ENCODE measurements at regions not wholly inside any gene's neighbourhood (a gene's known extent, or its start where the extent isn't known, plus 50 kb on each side); places are given as distances from the start of the nearest gene placed in this dataset.

- no peak for DNase-seq (ENCODE audit: low spot score)
- Mint-ChIP-seq H3K36me3 (ENCODE audit: low read depth, unreplicated experiment) (no peaks in the 10 kb centered on the region), H3K27ac (ENCODE audit: unreplicated experiment) (no peak overlapping the region), H3K4me3 (ENCODE audit: unreplicated experiment) (no peak overlapping the region), H3K27me3 (ENCODE audit: unreplicated experiment) (no peaks in the 10 kb centered on the region), H3K4me1 (ENCODE audit: unreplicated experiment) (no peaks in the 10 kb centered on the region), H3K9me3 (ENCODE audit: unreplicated experiment) (no peaks in the 10 kb centered on the region)
- TF ChIP-seq, protein P1, sequence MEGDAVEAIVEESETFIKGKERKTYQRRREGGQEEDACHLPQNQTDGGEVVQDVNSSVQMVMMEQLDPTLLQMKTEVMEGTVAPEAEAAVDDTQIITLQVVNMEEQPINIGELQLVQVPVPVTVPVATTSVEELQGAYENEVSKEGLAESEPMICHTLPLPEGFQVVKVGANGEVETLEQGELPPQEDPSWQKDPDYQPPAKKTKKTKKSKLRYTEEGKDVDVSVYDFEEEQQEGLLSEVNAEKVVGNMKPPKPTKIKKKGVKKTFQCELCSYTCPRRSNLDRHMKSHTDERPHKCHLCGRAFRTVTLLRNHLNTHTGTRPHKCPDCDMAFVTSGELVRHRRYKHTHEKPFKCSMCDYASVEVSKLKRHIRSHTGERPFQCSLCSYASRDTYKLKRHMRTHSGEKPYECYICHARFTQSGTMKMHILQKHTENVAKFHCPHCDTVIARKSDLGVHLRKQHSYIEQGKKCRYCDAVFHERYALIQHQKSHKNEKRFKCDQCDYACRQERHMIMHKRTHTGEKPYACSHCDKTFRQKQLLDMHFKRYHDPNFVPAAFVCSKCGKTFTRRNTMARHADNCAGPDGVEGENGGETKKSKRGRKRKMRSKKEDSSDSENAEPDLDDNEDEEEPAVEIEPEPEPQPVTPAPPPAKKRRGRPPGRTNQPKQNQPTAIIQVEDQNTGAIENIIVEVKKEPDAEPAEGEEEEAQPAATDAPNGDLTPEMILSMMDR (IDR thresholded peaks at IDR 0.05; ENCODE audit: unreplicated experiment), result no peak
These were observed 744.7 kb downstream of the KCNA4 start for GRCh38 chr11:29272019-29272654.

GRCh38 chr11:29271616-29272015, 745.2 kb downstream of the KCNA4 start:
- H3K36me3 Mint-ChIP-seq (ENCODE audit: low read depth, unreplicated experiment), result no peaks in the 10 kb centered on the region
- no peak for DNase-seq (ENCODE audit: low spot score)
- TF ChIP-seq, protein P1 (IDR thresholded peaks at IDR 0.05; ENCODE audit: unreplicated experiment), result no peak
- no peaks in the 10 kb centered on the region for H3K27me3 Mint-ChIP-seq (ENCODE audit: unreplicated experiment)
- H3K27ac Mint-ChIP-seq (ENCODE audit: unreplicated experiment), result no peak overlapping the region
- H3K4me3 Mint-ChIP-seq (ENCODE audit: unreplicated experiment), result no peak overlapping the region
- H3K4me1 Mint-ChIP-seq (ENCODE audit: unreplicated experiment), result no peaks in the 10 kb centered on the region
- H3K9me3 Mint-ChIP-seq (ENCODE audit: unreplicated experiment), result no peaks in the 10 kb centered on the region

DNA sequence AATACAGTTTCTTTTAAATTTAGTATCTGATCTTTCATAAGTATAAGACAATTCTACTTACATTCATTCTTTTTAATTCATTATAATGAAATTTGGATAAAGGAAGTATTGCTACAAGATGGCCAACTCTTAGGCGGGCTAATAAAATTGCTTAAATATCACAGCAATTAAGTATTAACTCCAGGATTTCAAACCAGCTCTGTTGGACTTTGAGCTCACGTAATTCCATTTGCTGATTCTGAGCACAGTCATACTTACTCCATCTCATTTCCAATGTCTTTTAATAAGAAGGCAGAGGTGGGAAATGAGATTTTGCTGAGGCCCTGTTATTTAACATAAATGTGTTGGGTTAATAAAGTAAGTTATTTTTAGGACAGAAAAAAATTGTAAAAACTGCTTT, 748.1 kb downstream of the KCNA4 start:
- TF ChIP-seq, protein P1 (IDR thresholded peaks at IDR 0.05; ENCODE audit: unreplicated experiment), result no peak
- Mint-ChIP-seq H3K27ac (ENCODE audit: unreplicated experiment) (no peak overlapping the region), H3K27me3 (ENCODE audit: unreplicated experiment) (no peaks in the 10 kb centered on the region), H3K4me3 (ENCODE audit: unreplicated experiment) (no peak overlapping the region), H3K4me1 (ENCODE audit: unreplicated experiment) (no peaks in the 10 kb centered on the region), H3K9me3 (ENCODE audit: unreplicated experiment) (no peaks in the 10 kb centered on the region), H3K36me3 (ENCODE audit: low read depth, unreplicated experiment) (no peaks in the 10 kb centered on the region)
- DNase-seq (ENCODE audit: low spot score), result no peak

DNA sequence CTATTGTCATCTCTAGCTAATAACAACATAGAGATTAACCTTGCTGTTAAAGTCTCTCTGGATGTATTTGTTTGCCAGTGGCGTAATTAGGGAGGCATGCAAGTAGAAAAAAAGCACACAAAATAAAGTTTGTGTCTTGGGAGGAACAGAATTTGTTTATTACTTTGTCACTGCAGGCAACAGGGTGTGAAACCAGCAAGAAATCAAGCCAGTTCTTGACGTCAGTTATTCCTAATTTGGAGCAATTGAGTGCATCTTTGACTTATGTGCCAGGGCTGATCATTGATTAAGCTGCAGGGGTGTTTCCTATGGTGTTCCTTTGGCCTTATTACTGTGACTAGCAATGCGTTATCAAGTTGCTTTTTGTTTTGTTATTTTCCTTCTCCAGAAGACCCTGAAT, 751.0 kb downstream of the KCNA4 start:
- Mint-ChIP-seq H3K9me3 (ENCODE audit: unreplicated experiment) (no peaks in the 10 kb centered on the region), H3K36me3 (ENCODE audit: low read depth, unreplicated experiment) (no peaks in the 10 kb centered on the region), H3K27me3 (ENCODE audit: unreplicated experiment) (no peaks in the 10 kb centered on the region), H3K4me3 (ENCODE audit: unreplicated experiment) (no peak overlapping the region), H3K27ac (ENCODE audit: unreplicated experiment) (no peak overlapping the region), H3K4me1 (ENCODE audit: unreplicated experiment) (no peaks in the 10 kb centered on the region)
- no peak for DNase-seq (ENCODE audit: low spot score)
- TF ChIP-seq, protein P1 (IDR thresholded peaks at IDR 0.05; ENCODE audit: unreplicated experiment), result no peak

DNA sequence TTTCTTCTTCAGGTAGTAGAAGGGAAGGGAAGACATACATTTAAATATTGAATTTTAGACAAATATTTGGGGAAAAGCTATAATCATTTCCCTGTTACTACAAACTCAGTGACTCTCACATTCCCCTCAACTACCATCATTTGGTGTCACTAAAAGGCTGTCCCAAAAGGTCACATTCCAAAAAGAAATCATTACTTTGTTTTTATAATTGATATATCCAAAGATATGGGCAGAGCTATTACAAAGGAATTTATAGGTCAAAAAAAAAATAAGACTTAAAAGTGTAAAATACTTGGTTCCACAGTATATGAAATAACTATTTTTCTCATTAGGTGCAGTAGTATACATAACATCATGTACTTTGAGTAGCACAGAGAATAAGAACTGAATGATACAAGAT, 751.4 kb downstream of the KCNA4 start:
- Mint-ChIP-seq H3K27ac (ENCODE audit: unreplicated experiment) (no peak overlapping the region), H3K4me1 (ENCODE audit: unreplicated experiment) (no peaks in the 10 kb centered on the region), H3K27me3 (ENCODE audit: unreplicated experiment) (no peaks in the 10 kb centered on the region), H3K4me3 (ENCODE audit: unreplicated experiment) (no peak overlapping the region), H3K36me3 (ENCODE audit: low read depth, unreplicated experiment) (no peaks in the 10 kb centered on the region), H3K9me3 (ENCODE audit: unreplicated experiment) (no peaks in the 10 kb centered on the region)
- no peak for DNase-seq (ENCODE audit: low spot score)
- TF ChIP-seq, protein P1 (IDR thresholded peaks at IDR 0.05; ENCODE audit: unreplicated experiment), result no peak

Data from endothelial cell (in vitro differentiated cells).